Keratinocyte (primary cell): ENCODE measurements at regions not wholly inside any gene's neighbourhood (a gene's known extent, or its start where the extent isn't known, plus 50 kb on each side); places are given as distances from the start of the nearest gene placed in this dataset.

ENCODE experiments used
- DNase-seq: peaks from one replicate; pipeline ENCODE4 v3.0.0-alpha.2; 2011; ENCODE audit warnings: low read depth, missing footprints, low spot score
- FAIRE-seq: peaks from 2 replicates; lab custom pipeline; 2011; peaks lifted over from hg19 to GRCh38; lab: Jason Lieb, UNC
- H2AFZ ChIP-seq: 2 replicates; pipeline ENCODE4 v1.6.0; 2012; ENCODE audit warnings: low read length, control low read depth, inconsistent platforms; ENCODE audit not compliant: control insufficient read depth
- H3K27ac ChIP-seq: 2 replicates; pipeline ENCODE4 v1.5.1; 2011; ENCODE audit warnings: low read length; ENCODE audit not compliant: control insufficient read depth, insufficient read depth
- H3K27me3 ChIP-seq: 3 replicates; pipeline ENCODE4 v1.6.0; 2011; ENCODE audit warnings: low read length; ENCODE audit not compliant: control insufficient read depth, insufficient read depth; ENCODE audit errors: extremely low read depth
- H3K36me3 ChIP-seq, 2 experiments: 2 replicates in 1 of 2; 3 replicates in 1 of 2; pipeline ENCODE4 v1.5.1; 2011; ENCODE audit warnings: low read length in 2 of 2, mild to moderate bottlenecking in 1 of 2; ENCODE audit not compliant: control insufficient read depth in 2 of 2, insufficient read depth in 2 of 2; ENCODE audit errors: extremely low read depth in 1 of 2
- H3K4me1 ChIP-seq: 3 replicates; pipeline ENCODE4 v1.5.1; 2011; ENCODE audit warnings: low read length; ENCODE audit not compliant: control insufficient read depth, insufficient read depth; ENCODE audit errors: extremely low read depth
- H3K4me2 ChIP-seq: 3 replicates; pipeline ENCODE4 v1.6.0; 2011; ENCODE audit warnings: low read depth, low read length; ENCODE audit not compliant: control insufficient read depth, insufficient read depth; ENCODE audit errors: extremely low read depth
- H3K4me3 ChIP-seq, 3 experiments: fragments of 200-600 bp in 1 of 3; sonication (generic) in 1 of 3; 2 replicates in 2 of 3; 3 replicates in 1 of 3; pipeline ENCODE4 v1.5.1; 2011 to 2016; ENCODE audit warnings: low read length in 3 of 3, mild to moderate bottlenecking in 3 of 3, control low read depth in 2 of 3, inconsistent platforms in 1 of 3, low read depth in 1 of 3, mixed read lengths in 1 of 3, mixed run types in 1 of 3, moderate library complexity in 1 of 3; ENCODE audit not compliant: control insufficient read depth in 2 of 3, insufficient read depth in 2 of 3; ENCODE audit errors: extremely low read depth in 1 of 3
- H3K79me2 ChIP-seq: 2 replicates; pipeline ENCODE4 v1.6.0; 2012; ENCODE audit warnings: low read length; ENCODE audit not compliant: control insufficient read depth, insufficient read depth
- H3K9ac ChIP-seq: 3 replicates; pipeline ENCODE4 v1.6.0; 2011; ENCODE audit warnings: low read length; ENCODE audit not compliant: control insufficient read depth, insufficient read depth; ENCODE audit errors: extremely low read depth
- H3K9me1 ChIP-seq: 3 replicates; pipeline ENCODE4 v1.6.0; 2011; ENCODE audit warnings: low read length; ENCODE audit not compliant: control insufficient read depth, insufficient read depth; ENCODE audit errors: extremely low read depth
- H3K9me3 ChIP-seq: 2 replicates; pipeline ENCODE4 v1.5.1; 2012; ENCODE audit warnings: low read depth, low read length; ENCODE audit not compliant: control insufficient read depth
- H4K20me1 ChIP-seq: 3 replicates; pipeline ENCODE4 v1.6.0; 2011; ENCODE audit warnings: low read length; ENCODE audit not compliant: control insufficient read depth, insufficient read depth; ENCODE audit errors: extremely low read depth
- CTCF ChIP-seq, 3 experiments: IDR thresholded peaks in 1 of 3; conservative IDR thresholded peaks in 1 of 3; optimal IDR thresholded peaks in 1 of 3; 2 replicates in 2 of 3; 3 replicates in 1 of 3; pipeline versions ENCODE3 to v1.5.1; 2011; ENCODE audit warnings: low read length in 3 of 3, mild to moderate bottlenecking in 3 of 3, moderate library complexity in 2 of 3, control low read depth in 1 of 3, inconsistent platforms in 1 of 3; ENCODE audit not compliant: insufficient read depth in 2 of 3; ENCODE audit errors: extremely low read depth in 1 of 3
- EZH2 ChIP-seq: IDR thresholded peaks from one replicate; pipeline ENCODE4 v1.6.1; 2012; ENCODE audit warnings: inconsistent platforms, mild to moderate bottlenecking, low read length, moderate library complexity
- dilution Hi-C: fragments of 300-500 bp; cut with MboI; formaldehyde crosslinking; loops from one replicate; pipeline ENCODE4 v1.7.0; 2020; ENCODE audit warnings: low sequenced_read_pairs; ENCODE audit not compliant: extremely low pct_ligation_motif_present

- Histone ChIP-seq H3K4me1 (peaks cover 3% of the 10 kb centered on the region), H3K79me2 (no peaks in the 10 kb centered on the region), H3K36me3 (no peaks in the 10 kb centered on the region), H3K27ac (no peak overlapping the region), H2AFZ (no peak overlapping the region), H3K4me2 (no peak overlapping the region), H4K20me1 (no peaks in the 10 kb centered on the region), H3K4me3 (no peak overlapping the region), H3K9me1 (no peaks in the 10 kb centered on the region), H3K9ac (no peak overlapping the region), H3K9me3 (peaks cover 1% of the 10 kb centered on the region), H3K27me3 (no peaks in the 10 kb centered on the region)
- FAIRE-seq (no peak), DNase-seq (no peak)
- dilution Hi-C loops: no loop called here
- TF ChIP-seq CTCF (optimal IDR thresholded peaks at IDR 0.05 in 1 of 3, IDR thresholded peaks at IDR 0.05 in 1 of 3, conservative IDR thresholded peaks at IDR 0.05 in 1 of 3; ENCODE audit: extremely low read depth in 1 of 3, insufficient read depth in 2 of 3, low read length in 3 of 3): no peak
- TF ChIP-seq EZH2: no peak
Observed at GRCh38 chr7:45993621-45994020, 72.5 kb upstream of the IGFBP3 start.

GRCh38 chr7:45992826-45993225 is 71.8 kb upstream of the IGFBP3 start:
- Histone ChIP-seq H3K4me1 (peaks cover 7% of the 10 kb centered on the region), H4K20me1 (no peaks in the 10 kb centered on the region), H3K9me1 (no peaks in the 10 kb centered on the region), H3K79me2 (no peaks in the 10 kb centered on the region), H3K4me2 (no peak overlapping the region), H3K27ac (no peak overlapping the region), H3K9me3 (peaks cover 1% of the 10 kb centered on the region), H3K36me3 (no peaks in the 10 kb centered on the region), H3K27me3 (no peaks in the 10 kb centered on the region), H3K4me3 (no peak overlapping the region), H3K9ac (no peak overlapping the region), H2AFZ (no peak overlapping the region)
- FAIRE-seq (no peak), DNase-seq (no peak)
- dilution Hi-C loops: no loop called here
- TF ChIP-seq EZH2 (no peak), CTCF (optimal IDR thresholded peaks at IDR 0.05 in 1 of 3, IDR thresholded peaks at IDR 0.05 in 1 of 3, conservative IDR thresholded peaks at IDR 0.05 in 1 of 3; ENCODE audit: extremely low read depth in 1 of 3, insufficient read depth in 2 of 3, low read length in 3 of 3) (no peak)
